ENCODE measurements at regions not wholly inside any gene's neighbourhood (a gene's known extent, or its start where the extent isn't known, plus 50 kb on each side); places are given as distances from the start of the nearest gene placed in this dataset.

DNA sequence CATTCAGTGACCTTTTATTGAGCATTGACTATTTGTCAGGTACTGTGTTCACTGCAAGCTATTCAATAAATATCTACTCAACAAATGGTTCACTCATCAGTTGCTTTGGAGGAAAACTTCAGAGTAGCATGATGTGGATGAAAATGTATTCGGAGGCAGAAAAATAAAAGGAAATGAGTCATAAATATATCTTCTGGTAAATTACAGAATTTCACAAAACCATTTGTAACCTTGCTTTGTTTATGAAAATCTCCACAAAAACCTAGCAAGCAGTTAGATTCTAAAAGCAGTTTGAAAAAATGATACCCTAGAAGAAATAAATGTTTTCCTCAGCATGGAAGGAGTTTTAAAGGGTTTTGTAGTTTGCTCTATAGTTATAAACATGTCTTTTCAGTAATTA, 399.6 kb downstream of the LMO7 start:
- Mint-ChIP-seq H3K9me3 (no peaks in the 10 kb centered on the region), H3K4me3 (no peak overlapping the region), H3K4me1 (ENCODE audit: low read depth) (peaks cover 5% of the 10 kb centered on the region; the same call in 1 of the 2 replicates), H3K27ac (no peak overlapping the region), H3K27me3 (ENCODE audit: insufficient read depth) (no peaks in the 10 kb centered on the region), H3K36me3 (ENCODE audit: low read depth) (no peaks in the 10 kb centered on the region)
- TF ChIP-seq, protein P1, sequence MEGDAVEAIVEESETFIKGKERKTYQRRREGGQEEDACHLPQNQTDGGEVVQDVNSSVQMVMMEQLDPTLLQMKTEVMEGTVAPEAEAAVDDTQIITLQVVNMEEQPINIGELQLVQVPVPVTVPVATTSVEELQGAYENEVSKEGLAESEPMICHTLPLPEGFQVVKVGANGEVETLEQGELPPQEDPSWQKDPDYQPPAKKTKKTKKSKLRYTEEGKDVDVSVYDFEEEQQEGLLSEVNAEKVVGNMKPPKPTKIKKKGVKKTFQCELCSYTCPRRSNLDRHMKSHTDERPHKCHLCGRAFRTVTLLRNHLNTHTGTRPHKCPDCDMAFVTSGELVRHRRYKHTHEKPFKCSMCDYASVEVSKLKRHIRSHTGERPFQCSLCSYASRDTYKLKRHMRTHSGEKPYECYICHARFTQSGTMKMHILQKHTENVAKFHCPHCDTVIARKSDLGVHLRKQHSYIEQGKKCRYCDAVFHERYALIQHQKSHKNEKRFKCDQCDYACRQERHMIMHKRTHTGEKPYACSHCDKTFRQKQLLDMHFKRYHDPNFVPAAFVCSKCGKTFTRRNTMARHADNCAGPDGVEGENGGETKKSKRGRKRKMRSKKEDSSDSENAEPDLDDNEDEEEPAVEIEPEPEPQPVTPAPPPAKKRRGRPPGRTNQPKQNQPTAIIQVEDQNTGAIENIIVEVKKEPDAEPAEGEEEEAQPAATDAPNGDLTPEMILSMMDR (IDR thresholded peaks at IDR 0.05): no peak
- no peak for DNase-seq

DNA sequence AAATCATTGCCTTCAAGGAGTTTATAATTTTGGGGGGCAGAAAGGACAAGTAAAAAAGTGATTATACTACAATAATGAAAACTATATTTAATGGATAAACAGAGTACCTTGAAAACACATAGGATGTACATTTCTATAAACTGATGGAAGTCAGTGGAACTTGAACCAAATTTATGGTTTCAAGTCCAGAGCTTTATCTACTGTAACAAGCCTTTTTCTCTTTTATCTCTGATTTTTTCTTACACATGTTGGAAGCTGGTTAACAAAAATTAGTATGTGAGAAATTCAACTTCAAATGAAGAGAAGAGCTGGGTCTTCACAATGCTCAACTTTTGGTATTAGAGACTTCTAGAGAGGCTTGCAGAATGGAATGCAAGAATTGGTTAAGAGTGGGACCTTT, 393.6 kb downstream of the LMO7 start:
- no peak for DNase-seq
- Mint-ChIP-seq H3K36me3 (ENCODE audit: low read depth) (no peaks in the 10 kb centered on the region), H3K27ac (no peak overlapping the region), H3K27me3 (ENCODE audit: insufficient read depth) (no peaks in the 10 kb centered on the region), H3K4me3 (no peak overlapping the region), H3K9me3 (no peaks in the 10 kb centered on the region), H3K4me1 (ENCODE audit: low read depth) (no peaks in the 10 kb centered on the region; the same call in 1 of the 2 replicates)
- TF ChIP-seq, protein P1 (IDR thresholded peaks at IDR 0.05): no peak

GRCh38 chr13:76029088-76029487, 393.0 kb downstream of the LMO7 start:
- H3K27me3 Mint-ChIP-seq (ENCODE audit: insufficient read depth): no peaks in the 10 kb centered on the region
- peaks cover under 1% of the 10 kb centered on the region; the same call in 1 of the 2 replicates for H3K9me3 Mint-ChIP-seq
- TF ChIP-seq, protein P1 (IDR thresholded peaks at IDR 0.05): no peak
- H3K36me3 Mint-ChIP-seq (ENCODE audit: low read depth): peaks cover 2% of the 10 kb centered on the region; the same call in 1 of the 2 replicates
- H3K4me1 Mint-ChIP-seq (ENCODE audit: low read depth): peaks cover 1% of the 10 kb centered on the region; the same call in 1 of the 2 replicates
- no peak for DNase-seq
- H3K4me3 Mint-ChIP-seq: no peak overlapping the region
- no peak overlapping the region for H3K27ac Mint-ChIP-seq

GRCh38 chr13:76027131-76027530, 391.0 kb downstream of the LMO7 start:
- peaks cover 16% of the 10 kb centered on the region for H3K4me1 Mint-ChIP-seq (ENCODE audit: low read depth)
- TF ChIP-seq, protein P1 (IDR thresholded peaks at IDR 0.05): no peak
- no peak overlapping the region for H3K4me3 Mint-ChIP-seq
- H3K27ac Mint-ChIP-seq: no peak overlapping the region
- no peak for DNase-seq
- peaks cover 5% of the 10 kb centered on the region; the same call in 1 of the 2 replicates for H3K36me3 Mint-ChIP-seq (ENCODE audit: low read depth)
- no peaks in the 10 kb centered on the region for H3K27me3 Mint-ChIP-seq (ENCODE audit: insufficient read depth)
- H3K9me3 Mint-ChIP-seq: peaks cover 5% of the 10 kb centered on the region; the same call in 1 of the 2 replicates

DNA sequence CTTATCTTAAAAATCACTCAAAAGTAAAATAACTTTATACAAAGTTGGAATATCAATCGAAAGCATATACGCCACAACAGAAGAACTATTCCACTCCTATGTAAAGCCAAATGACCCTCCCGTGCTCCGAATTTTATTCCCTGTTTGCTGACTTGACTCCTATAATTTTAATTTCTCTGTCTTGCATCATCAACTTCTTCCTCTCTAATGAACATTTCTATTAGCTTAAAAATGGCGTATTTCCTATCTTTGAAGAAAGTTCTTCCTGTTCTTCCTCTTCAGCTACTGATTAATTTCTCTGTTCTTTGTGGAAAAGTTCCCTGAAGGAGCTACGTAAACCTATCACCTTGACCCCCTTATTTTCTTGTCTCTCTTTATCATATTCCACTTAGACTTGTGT, 389.3 kb downstream of the LMO7 start:
- H3K36me3 Mint-ChIP-seq (ENCODE audit: low read depth): peaks cover 5% of the 10 kb centered on the region; the same call in 1 of the 2 replicates
- H3K9me3 Mint-ChIP-seq: peaks cover 5% of the 10 kb centered on the region; the same call in 1 of the 2 replicates
- no peak overlapping the region for H3K27ac Mint-ChIP-seq
- no peak for DNase-seq
- no peaks in the 10 kb centered on the region for H3K27me3 Mint-ChIP-seq (ENCODE audit: insufficient read depth)
- no peak overlapping the region for H3K4me3 Mint-ChIP-seq
- peaks cover 16% of the 10 kb centered on the region for H3K4me1 Mint-ChIP-seq (ENCODE audit: low read depth)
- TF ChIP-seq, protein P1 (IDR thresholded peaks at IDR 0.05): no peak

- Mint-ChIP-seq H3K4me3 (no peak overlapping the region), H3K27ac (no peak overlapping the region), H3K4me1 (ENCODE audit: low read depth) (peaks cover 16% of the 10 kb centered on the region), H3K36me3 (ENCODE audit: low read depth) (peaks cover 5% of the 10 kb centered on the region; the same call in 1 of the 2 replicates), H3K27me3 (ENCODE audit: insufficient read depth) (no peaks in the 10 kb centered on the region), H3K9me3 (peaks cover 5% of the 10 kb centered on the region; the same call in 1 of the 2 replicates)
- TF ChIP-seq, protein P1 (IDR thresholded peaks at IDR 0.05): no peak
- no peak for DNase-seq
Observed at GRCh38 chr13:76024151-76024550, 388.0 kb downstream of the LMO7 start.
